Stimulated activated CD8-positive, alpha-beta memory T cell treated with anti-CD3 and anti-CD28 coated beads, Interleukin-4, amount 100 ng/mL, for 4 hours (primary cell): ENCODE measurements at regions not wholly inside any gene's neighbourhood (a gene's known extent, or its start where the extent isn't known, plus 50 kb on each side); places are given as distances from the start of the nearest gene placed in this dataset.
A peak's percentile ranks its signal among the peaks of the same experiment; 100 is the strongest.

ENCODE experiments used
- DNase-seq, 2 donors: peaks; one replicate each; pipeline ENCODE4 v3.0.0-alpha.2; 2020; ENCODE audit warnings: low read depth in 2 of 2, low spot score in 1 of 2

DNA sequence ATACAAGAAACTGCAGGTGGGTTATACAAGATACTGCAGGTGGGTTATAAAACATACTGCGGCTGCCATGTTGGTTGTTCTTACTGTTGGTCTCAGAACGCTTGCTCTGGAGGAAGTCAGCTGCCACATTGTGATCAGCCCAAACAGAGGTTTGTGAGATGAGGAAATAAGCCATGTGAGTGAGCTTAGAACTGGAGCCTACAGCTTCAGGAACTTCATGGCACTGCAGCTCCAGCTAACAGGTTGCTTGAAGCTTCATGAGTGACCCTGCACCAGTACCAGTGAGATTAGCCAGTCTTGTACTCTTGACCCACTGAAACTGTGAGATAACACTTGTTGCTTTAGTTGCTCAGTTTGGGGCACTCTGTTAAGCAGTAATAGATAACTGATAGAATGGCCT lies 74.5 kb upstream of the PRKCQ start:
- DNase-seq = no peak

DNA sequence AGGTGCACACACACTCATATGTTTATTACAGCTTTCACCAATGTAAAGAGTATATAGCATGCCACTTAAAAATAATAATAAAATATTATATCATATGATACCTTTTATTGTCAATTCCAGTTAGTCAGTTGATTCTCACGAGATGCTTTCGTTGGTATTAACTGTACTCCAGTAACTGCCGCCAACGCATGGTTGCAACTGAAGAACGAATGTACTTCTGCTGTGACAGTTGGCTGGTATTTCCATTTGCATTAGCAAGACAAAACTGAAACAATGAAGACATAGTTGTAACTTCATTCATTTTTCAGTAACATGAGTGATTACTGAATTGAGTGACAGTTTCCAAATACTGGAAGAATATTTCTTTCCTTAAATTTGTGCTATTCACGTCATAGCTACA lies 70.5 kb upstream of the PRKCQ start:
- DNase-seq = no peak

DNA sequence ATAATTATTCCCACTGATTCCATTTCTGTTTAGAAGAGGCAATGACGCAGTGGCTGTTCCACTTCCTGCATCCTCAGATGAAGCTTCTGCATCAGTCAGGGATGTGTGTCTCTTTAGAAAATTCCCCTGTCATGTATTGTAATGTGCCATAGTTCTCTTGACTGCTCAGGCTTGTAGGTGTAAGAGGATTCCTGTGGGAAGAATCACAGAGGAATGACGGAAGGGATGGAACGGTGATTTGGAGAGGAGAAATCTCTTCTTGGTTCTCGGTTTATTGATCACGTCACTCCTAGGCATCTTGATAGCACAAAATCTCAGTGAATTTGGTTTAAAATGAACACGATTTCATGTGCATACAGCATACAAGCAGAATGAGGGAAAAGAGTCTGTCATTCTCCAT lies 69.8 kb upstream of the PRKCQ start:
- DNase-seq = no peak

DNA sequence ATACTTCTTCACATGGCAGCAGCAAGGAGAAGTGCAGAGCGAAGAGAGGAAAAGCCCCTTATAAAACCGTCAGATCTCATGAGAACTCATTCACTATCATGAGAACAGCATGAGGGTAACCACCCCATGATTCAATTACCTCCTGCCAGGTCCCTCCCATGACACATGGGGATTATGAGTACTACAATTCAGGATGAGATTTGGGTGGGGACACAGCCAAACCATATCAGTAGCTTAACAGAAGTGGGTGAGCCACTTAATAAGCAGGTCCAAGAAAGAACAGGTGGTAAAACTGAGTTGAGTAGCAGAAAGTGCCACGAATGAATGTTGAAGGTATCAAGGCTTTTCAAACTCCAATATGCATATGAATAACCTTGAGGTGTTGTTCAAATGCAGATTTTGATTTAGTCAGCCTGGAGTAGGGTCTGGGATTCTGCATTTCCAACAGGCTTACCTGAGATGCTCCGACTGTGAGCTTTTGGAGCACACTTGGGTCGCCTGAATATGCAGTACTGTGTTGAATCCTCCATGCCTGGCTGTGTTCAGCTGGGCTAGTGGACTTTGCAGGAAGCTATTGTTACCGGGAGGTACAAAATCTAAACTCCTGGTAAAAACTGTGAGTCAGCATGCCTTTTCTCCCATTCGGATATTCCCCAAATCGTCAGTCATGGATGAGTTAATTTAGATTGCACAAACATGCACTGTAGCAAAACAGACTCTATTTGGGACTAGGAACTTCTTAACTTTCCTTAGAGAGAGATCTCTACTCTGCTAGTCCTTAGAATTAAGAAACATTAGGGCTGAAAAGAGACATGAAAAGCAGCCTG lies 69.0 kb upstream of the PRKCQ start:
- DNase-seq = no peak

DNA sequence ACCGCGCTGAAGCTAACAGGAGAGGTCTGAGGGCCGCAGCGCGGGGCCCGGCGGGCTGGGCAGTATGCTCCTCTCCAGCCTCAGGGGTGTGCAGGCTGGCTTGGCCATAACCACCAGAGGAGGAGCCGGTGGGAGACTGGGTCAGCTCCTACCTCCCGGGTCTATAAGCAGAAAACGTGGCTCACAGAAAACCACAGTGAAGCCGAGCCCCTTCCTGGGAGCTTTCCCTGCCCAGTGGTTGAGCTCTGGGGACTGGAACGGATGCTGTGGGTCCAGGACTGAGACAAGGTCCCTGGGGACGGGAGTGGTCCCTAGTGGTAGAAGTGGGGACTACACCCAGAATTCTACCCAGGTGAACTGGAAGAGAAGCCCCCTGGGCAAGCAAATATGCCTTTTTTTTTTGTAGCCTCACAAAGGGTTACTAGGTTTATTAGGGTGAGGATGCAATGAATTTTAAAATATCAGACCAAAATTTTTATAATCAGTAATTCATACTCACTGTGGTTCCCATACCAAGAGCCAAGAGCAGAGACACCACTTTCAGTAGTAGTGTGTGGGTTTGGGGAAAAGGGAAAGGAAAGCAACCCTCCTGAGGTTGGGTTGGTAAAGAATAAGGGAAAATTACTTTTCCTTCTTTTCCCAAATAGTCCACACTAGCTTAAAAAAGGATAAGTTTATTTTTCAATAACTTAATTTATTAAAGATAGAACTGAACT lies 67.9 kb upstream of the PRKCQ start:
- peak; percentile 40 to 52 for DNase-seq

DNA sequence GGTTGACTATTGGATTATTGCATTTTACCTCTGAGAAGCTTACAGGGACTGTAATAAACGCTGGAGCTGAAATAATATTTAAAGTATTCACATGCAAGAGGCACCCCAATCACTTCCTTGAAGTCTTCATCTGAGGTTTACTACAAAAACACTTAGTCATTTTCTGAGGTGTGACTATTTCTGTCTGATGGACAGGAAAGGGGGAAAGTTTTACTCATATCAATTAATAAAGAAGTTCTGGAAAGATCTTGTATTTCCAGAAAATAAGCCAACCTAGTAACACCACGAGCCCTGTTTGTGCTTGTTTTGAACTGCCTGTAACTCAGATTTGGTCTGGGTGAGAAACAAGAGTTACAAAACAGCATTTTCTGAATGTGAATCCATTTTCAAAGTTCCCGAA lies 63.9 kb upstream of the PRKCQ start:
- DNase-seq = no peak

DNA sequence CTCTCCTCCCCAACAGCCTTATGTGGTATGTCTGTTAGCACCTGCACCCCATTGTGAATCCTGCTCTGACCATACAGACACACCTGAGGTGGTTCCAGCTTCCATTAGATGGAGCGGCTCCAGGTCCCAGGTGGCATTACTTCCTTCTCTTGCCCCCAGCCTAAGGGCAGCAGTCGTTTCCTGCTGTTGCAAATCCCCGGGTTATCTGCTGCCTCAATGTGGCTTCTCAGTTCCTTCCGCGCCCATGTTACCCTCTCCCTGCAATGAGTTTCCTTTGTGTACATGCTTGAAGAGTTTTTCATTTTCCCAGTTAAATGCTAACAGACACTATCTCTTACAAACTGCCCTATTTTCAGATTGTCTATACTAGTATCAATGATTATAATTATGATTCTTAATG lies 62.8 kb upstream of the PRKCQ start:
- DNase-seq = no peak

DNA sequence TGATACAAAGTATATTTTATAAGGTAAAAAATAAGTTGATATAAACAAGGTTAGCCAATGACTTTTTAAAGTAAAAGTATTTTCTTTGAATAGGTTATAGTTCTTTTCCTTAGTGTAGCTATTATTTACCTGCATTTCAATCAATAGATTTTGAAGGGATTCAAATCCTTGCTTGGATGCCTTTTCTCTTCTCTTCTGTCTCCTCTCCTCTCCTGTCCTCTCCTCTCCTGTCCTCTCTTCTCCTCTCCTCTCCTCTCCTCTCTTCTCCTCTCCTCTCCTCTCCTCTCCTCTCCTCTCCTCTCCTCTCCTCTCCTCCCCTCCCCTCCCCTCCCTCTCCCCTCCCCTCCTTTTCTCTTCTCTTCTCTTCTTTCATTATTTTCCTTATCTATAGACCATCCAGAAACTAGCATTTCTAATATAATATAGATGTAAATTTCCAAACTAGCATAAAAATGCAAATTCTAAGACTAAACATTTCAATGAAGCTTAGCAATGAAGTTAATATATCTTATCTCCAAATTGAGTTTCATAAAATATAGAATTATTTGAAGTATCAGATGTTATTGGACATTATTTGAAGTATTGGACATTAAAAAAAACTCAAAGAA lies 60.5 kb upstream of the PRKCQ start:
- no peak for DNase-seq

DNA sequence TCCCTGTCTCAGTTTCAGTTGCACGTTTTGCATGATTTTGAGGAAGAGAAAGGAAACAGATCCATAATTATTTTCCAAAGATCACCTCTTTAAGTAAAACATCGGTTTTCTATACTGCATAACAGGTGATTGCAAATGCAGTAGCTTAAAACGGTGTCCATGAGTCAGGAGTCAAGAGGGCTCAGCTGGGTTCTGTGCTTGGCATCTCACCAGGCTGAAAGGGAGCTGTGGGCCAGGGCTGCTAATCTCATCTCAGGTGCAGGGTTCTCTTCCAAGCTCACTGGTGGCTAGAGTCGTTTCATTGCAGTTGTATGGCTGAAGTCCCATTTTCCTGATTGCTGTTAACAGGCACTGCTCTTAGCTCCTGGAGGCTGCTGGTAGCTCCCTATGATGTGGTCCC lies 57.0 kb upstream of the PRKCQ start:
- DNase-seq = no peak

DNA sequence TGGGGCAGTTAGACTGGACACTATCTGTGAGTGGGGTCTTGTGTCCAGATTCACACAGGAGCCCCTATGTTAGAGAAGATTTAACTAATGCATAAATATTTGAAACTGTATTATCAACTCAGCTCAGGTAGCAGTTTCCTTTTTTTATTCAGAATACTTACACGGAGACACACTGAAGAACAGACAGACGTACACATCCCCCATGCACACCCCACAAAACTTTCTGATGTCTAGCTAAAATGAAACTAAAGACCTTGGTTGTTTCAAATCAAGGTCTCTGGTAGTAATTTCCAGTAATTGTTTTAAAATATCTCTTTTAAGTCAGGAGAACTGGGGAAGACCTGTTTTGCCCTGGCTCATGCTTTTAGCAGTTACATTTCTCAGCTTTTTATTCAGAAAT lies 55.7 kb upstream of the PRKCQ start:
- no peak for DNase-seq
